ENCODE measurements at regions not wholly inside any gene's neighbourhood (a gene's known extent, or its start where the extent isn't known, plus 50 kb on each side); places are given as distances from the start of the nearest gene placed in this dataset.
A peak's percentile ranks its signal among the peaks of the same experiment; 100 is the strongest.

GRCh38 chr9:134243778-134244467 lies 79.6 kb upstream of the RNU6ATAC start:
- Histone ChIP-seq H3K36me3 (ENCODE audit: control insufficient read depth in 4 of 4, insufficient read depth in 4 of 4, low read length in 4 of 4) (no peaks in the 10 kb centered on the region), H3K27ac (ENCODE audit: low read depth in 1 of 2, low read length in 1 of 2) (no peak overlapping the region), H3K4me1 (ENCODE audit: control insufficient read depth in 5 of 5, insufficient read depth in 5 of 5, low read length in 5 of 5) (peaks cover 0 to 21% (median 9%) of the 10 kb centered on the region in 5 donors), H3K9ac (ENCODE audit: insufficient read depth in 1 of 2, low read length in 2 of 2) (peak overlapping the region in 1 of 2 donors; percentile 40), H3K9me3 (ENCODE audit: control insufficient read depth in 4 of 4, insufficient read depth in 3 of 4, low read length in 3 of 4) (peaks cover 0 to 10% (median 5%) of the 10 kb centered on the region in 4 donors), H3K27me3 (ENCODE audit: control insufficient read depth in 3 of 3, insufficient read depth in 3 of 3, low read length in 2 of 3) (peaks cover 0 to 4% (median 0%) of the 10 kb centered on the region in 3 donors), H3K4me3 (no peak overlapping the region)
- ATAC-seq (ENCODE audit: insufficient read depth, low FRiP score) (no peak), DNase-seq (peak; percentile 49 to 74 (median 56))
- 28 to 37% methylated on average over 14 of the region's 14 CpGs for WGBS, 2 donors
- no peak for TF ChIP-seq CTCF (IDR thresholded peaks at IDR 0.05; ENCODE audit: control extremely low read depth, extremely low read depth)

GRCh38 chr9:134245179-134245578 lies 80.8 kb upstream of the RNU6ATAC start:
- Histone ChIP-seq H3K4me1 (ENCODE audit: control insufficient read depth in 5 of 5, insufficient read depth in 5 of 5, low read length in 5 of 5) (peaks cover 0 to 14% (median 6%) of the 10 kb centered on the region in 5 donors), H3K9me3 (ENCODE audit: control insufficient read depth in 4 of 4, insufficient read depth in 3 of 4, low read length in 3 of 4) (peaks cover 0 to 13% (median 5%) of the 10 kb centered on the region in 4 donors), H3K4me3 (no peak overlapping the region), H3K36me3 (ENCODE audit: control insufficient read depth in 4 of 4, insufficient read depth in 4 of 4, low read length in 4 of 4) (no peaks in the 10 kb centered on the region), H3K9ac (ENCODE audit: insufficient read depth in 1 of 2, low read length in 2 of 2) (no peak overlapping the region), H3K27ac (ENCODE audit: low read depth in 1 of 2, low read length in 1 of 2) (no peak overlapping the region), H3K27me3 (ENCODE audit: control insufficient read depth in 3 of 3, insufficient read depth in 3 of 3, low read length in 2 of 3) (peaks cover 0 to 4% (median 0%) of the 10 kb centered on the region in 3 donors)
- DNase-seq (no peak), ATAC-seq (ENCODE audit: insufficient read depth, low FRiP score) (no peak)
- TF ChIP-seq CTCF (IDR thresholded peaks at IDR 0.05; ENCODE audit: control extremely low read depth, extremely low read depth), result no peak
- WGBS, 2 donors, result 90 to 94% methylated on average over 11 of the region's 11 CpGs

- Histone ChIP-seq H3K36me3 (ENCODE audit: control insufficient read depth in 4 of 4, insufficient read depth in 4 of 4, low read length in 4 of 4) (no peaks in the 10 kb centered on the region), H3K27ac (ENCODE audit: low read depth in 1 of 2, low read length in 1 of 2) (no peak overlapping the region), H3K4me3 (no peak overlapping the region), H3K9ac (ENCODE audit: insufficient read depth in 1 of 2, low read length in 2 of 2) (no peak overlapping the region), H3K9me3 (ENCODE audit: control insufficient read depth in 4 of 4, insufficient read depth in 3 of 4, low read length in 3 of 4) (peaks cover 0 to 13% (median 5%) of the 10 kb centered on the region in 4 donors), H3K4me1 (ENCODE audit: control insufficient read depth in 5 of 5, insufficient read depth in 5 of 5, low read length in 5 of 5) (peaks cover 0 to 5% (median 0%) of the 10 kb centered on the region in 5 donors), H3K27me3 (ENCODE audit: control insufficient read depth in 3 of 3, insufficient read depth in 3 of 3, low read length in 2 of 3) (peaks cover 0 to 4% (median 0%) of the 10 kb centered on the region in 3 donors)
- WGBS, 2 donors, result 84 to 94% methylated on average over 5 of the region's 5 CpGs
- TF ChIP-seq CTCF (IDR thresholded peaks at IDR 0.05; ENCODE audit: control extremely low read depth, extremely low read depth), result no peak
- no peak for ATAC-seq (ENCODE audit: insufficient read depth, low FRiP score)
- no peak for DNase-seq
Observed at GRCh38 chr9:134247918-134248631, 78.2 kb upstream of the RXRA start.
